Sigmoid colon (tissue), 4 donors: ENCODE measurements at regions not wholly inside any gene's neighbourhood (a gene's known extent, or its start where the extent isn't known, plus 50 kb on each side); places are given as distances from the start of the nearest gene placed in this dataset.

Experiments used
- EP300 ChIP-seq, 4 donors: sonication (generic); formaldehyde crosslinking; IDR thresholded peaks; one replicate each; pipeline ENCODE4 v1.6.1; 2017; ENCODE audit warnings: antibody characterized with exemption in 4 of 4
- POLR2A ChIP-seq, 2 donors: fragments of 450-650 bp; IDR thresholded peaks; one replicate each; pipeline ENCODE4 v1.6.1; 2016; ENCODE audit warnings: antibody characterized with exemption in 2 of 2, mild to moderate bottlenecking in 2 of 2, moderate library complexity in 2 of 2
- POLR2AphosphoS5 ChIP-seq, 4 donors: sonication (generic); formaldehyde crosslinking; IDR thresholded peaks; one replicate each; pipeline ENCODE4 v1.6.1; 2017; ENCODE audit warnings: antibody characterized with exemption in 4 of 4
- TF ChIP-seq, protein P1 (sequence below), 4 experiments: fragments of 450-650 bp in 3 of 4; fragments of 200-600 bp in 1 of 4; IDR thresholded peaks; one replicate each; pipeline ENCODE4 v1.5.1; 2016 to 2019; ENCODE audit warnings: antibody characterized with exemption in 4 of 4, mild to moderate bottlenecking in 3 of 4, moderate library complexity in 2 of 4

DNA sequence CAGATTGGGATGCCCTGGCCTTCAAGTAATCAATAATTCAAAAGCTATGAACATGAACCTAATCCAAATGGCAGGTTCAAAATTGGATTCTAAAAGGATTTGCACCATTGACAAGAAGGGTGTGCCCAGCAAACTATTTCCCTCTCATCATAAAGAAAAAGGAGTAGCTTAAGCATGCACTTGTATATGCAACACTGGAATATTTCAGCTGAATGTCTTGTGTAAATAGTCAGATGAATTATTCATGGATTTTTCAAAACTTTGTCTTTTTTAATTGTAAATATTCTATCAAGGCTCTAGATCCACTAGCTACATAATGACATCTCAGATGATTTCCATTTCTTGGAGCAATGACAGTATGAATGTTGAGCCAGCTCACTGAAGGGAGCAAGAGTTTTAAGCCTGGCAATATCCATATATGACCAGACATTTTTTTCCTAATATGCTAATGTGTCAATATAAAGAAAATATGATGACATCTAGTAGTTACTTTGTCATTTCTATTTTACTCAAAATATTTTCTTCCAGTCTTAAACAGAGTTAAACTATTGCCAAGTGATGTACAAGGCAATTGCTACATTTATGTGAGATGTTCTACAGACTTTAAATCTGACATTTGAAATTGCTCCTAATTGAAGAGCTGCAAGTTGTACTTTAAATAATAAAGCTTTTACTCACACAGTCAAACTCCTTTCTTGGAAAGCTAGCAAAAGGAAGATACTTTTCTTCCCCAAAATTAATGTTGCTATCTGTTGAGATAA is 230.5 kb upstream of the AGTR1 start:
- TF ChIP-seq, protein P1, sequence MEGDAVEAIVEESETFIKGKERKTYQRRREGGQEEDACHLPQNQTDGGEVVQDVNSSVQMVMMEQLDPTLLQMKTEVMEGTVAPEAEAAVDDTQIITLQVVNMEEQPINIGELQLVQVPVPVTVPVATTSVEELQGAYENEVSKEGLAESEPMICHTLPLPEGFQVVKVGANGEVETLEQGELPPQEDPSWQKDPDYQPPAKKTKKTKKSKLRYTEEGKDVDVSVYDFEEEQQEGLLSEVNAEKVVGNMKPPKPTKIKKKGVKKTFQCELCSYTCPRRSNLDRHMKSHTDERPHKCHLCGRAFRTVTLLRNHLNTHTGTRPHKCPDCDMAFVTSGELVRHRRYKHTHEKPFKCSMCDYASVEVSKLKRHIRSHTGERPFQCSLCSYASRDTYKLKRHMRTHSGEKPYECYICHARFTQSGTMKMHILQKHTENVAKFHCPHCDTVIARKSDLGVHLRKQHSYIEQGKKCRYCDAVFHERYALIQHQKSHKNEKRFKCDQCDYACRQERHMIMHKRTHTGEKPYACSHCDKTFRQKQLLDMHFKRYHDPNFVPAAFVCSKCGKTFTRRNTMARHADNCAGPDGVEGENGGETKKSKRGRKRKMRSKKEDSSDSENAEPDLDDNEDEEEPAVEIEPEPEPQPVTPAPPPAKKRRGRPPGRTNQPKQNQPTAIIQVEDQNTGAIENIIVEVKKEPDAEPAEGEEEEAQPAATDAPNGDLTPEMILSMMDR (IDR thresholded peaks at IDR 0.05) = no peak
- TF ChIP-seq POLR2A (IDR thresholded peaks at IDR 0.05) (no peak), EP300 (IDR thresholded peaks at IDR 0.05) (no peak), POLR2AphosphoS5 (IDR thresholded peaks at IDR 0.05) (no peak)
